AG10803 (cell line): ENCODE measurements at regions not wholly inside any gene's neighbourhood (a gene's known extent, or its start where the extent isn't known, plus 50 kb on each side); places are given as distances from the start of the nearest gene placed in this dataset.

ENCODE experiments used
- DNase-seq: peaks from one replicate; pipeline ENCODE4 v3.0.0; 2010; ENCODE audit warnings: low read depth
- H3K4me3 ChIP-seq: 2 replicates; pipeline ENCODE4 v1.5.1; 2011; ENCODE audit warnings: mild to moderate bottlenecking, low read length, control low read depth
- TF ChIP-seq, protein P1 (sequence below): conservative IDR thresholded peaks from 2 replicates; pipeline ENCODE4 v1.5.1; 2011; ENCODE audit warnings: mild to moderate bottlenecking, low read length, control low read depth, inconsistent platforms

DNA sequence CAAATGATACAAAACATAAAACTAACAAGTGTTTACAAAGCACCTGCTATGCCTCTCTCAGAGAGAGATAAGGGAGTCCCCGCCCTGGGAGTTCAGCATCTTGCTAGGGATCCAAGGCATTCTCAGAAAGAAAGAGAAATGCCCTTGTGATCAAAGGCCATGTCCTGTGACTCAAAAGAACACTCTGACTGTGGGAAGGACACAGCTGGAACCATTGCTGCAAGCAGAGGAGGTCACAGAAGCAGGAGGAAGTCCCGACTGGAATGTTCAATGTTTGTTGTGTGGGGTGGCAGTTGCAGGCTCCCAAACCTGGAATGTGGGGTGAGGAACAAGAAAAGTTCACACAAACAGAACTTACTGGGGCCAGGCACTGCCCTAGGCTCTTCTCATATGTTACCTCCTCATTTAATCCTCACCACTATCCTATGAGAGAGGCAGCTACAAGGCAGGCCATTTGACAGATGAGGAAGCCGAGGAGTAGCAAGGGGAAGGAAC, 93.0 kb upstream of the GRIK3 start:
- TF ChIP-seq, protein P1, sequence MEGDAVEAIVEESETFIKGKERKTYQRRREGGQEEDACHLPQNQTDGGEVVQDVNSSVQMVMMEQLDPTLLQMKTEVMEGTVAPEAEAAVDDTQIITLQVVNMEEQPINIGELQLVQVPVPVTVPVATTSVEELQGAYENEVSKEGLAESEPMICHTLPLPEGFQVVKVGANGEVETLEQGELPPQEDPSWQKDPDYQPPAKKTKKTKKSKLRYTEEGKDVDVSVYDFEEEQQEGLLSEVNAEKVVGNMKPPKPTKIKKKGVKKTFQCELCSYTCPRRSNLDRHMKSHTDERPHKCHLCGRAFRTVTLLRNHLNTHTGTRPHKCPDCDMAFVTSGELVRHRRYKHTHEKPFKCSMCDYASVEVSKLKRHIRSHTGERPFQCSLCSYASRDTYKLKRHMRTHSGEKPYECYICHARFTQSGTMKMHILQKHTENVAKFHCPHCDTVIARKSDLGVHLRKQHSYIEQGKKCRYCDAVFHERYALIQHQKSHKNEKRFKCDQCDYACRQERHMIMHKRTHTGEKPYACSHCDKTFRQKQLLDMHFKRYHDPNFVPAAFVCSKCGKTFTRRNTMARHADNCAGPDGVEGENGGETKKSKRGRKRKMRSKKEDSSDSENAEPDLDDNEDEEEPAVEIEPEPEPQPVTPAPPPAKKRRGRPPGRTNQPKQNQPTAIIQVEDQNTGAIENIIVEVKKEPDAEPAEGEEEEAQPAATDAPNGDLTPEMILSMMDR, result no peak
- no peak for DNase-seq
- no peak overlapping the region for H3K4me3 ChIP-seq

DNA sequence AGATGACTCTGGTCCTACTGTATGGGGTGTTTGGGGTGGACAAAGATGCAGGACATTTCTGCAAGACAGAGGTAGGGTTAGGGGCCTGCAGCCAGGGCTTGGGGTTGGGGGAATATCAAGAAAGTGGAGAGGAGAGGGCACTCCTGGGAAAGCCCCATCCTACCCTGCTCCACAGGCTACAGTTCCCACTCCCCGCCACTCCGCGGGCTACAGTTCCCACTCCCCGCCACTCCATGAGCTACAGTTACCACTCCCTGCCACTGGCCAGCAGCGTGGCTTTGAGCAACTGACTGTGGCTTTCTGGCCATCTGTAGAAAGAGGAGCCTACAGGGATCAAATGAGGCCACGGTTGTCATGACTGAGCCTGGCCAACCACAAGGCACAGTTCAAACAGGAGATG, 93.8 kb upstream of the GRIK3 start:
- TF ChIP-seq, protein P1, result no peak
- no peak for DNase-seq
- no peak overlapping the region for H3K4me3 ChIP-seq

DNA sequence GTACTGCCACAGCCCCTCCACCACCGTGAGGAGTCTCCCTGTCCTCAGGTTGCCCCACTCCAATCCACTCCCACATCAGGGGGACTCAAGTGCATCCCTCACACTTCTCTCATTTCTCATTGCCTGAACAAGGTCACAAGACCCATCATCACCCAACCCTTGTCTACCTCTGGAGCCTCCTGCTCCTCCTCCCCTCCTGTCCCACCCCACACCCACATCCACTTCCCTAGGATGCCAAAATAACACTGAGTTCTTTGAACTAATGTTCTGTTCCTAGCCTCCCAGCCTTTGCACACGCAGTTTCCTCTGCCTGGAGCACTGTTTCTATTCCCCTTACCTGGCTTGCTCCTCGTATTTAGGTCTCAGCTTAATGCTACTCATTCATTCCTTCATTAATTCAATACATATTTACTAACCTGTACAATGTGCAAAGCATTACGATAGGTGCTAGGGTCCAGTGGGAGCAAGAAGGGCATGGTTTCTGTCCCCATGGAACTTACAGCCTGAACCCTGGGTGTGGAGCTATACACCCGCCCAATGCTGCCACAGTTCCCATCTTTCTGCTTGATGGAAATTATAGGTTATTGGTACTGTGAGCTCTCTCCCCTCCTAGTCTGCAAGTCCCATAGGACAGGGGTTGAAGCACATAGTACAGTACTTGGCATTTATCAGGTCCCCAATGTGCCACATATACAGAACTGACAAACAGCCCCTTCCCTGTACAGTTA, 96.1 kb upstream of the GRIK3 start:
- TF ChIP-seq, protein P1, result no peak
- no peak for DNase-seq
- no peak overlapping the region for H3K4me3 ChIP-seq

DNA sequence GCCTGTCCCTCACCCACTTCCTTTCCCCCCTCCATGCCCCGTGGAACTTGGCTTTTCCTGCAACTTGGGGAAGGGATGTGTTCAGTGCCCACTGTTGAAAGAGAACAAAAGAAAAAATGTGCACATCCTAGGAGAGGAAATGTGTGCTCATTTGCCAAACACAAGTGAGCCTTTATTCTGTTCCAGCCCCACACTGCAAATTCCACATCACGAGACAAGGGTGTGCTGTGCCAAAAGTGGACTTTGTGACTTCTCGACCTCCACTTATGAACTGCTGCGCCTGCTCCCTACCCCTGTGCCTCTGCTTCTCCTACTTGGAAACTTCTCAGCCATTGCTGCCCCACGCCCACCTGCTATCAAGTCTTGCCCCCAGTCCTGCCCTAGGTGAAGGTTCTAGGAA, 97.0 kb upstream of the GRIK3 start:
- no peak overlapping the region for H3K4me3 ChIP-seq
- no peak for DNase-seq
- TF ChIP-seq, protein P1, result no peak

DNA sequence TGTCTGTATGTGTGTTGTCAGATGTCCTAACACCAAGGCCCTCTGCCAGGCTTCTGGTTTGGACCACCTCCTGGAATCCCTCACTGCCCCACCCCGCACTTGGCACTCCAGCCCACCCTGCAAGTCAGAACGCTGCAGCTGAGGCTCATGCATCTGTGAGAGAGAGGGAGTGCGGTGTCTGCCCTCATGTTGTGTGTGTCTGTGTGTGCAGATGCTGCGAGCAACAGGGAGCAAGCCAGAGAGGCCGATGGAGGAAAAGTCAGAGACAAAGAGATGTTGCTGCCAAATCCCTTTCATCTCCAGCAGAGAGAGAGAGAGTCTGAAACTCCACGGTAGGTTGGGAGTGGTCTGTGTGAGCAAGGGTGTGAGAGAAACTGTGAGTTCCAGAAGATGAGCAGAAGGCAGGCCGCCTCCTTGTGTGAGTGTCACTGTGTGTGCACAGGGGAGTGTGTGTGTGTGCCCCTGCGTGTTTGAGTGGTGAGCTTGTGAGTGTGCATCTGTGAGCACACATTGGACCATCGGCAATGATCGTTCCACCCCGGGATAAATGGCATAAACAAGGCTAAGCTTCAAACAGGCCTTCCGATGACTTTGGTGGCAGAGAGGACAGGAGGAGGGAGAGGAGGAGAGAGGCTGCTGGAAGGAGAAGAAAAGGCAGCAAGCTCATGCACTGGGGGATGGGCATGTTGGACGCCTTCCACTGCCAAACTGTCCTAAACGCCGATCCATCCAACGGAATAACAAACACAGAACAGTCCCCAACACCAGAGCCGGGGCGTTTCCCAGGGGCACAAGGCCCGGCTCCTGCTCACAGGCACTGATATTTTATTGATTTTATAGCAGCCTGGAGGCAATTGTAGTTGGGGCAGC, 99.2 kb upstream of the GRIK3 start:
- no peak overlapping the region for H3K4me3 ChIP-seq
- TF ChIP-seq, protein P1, result no peak
- no peak for DNase-seq

DNA sequence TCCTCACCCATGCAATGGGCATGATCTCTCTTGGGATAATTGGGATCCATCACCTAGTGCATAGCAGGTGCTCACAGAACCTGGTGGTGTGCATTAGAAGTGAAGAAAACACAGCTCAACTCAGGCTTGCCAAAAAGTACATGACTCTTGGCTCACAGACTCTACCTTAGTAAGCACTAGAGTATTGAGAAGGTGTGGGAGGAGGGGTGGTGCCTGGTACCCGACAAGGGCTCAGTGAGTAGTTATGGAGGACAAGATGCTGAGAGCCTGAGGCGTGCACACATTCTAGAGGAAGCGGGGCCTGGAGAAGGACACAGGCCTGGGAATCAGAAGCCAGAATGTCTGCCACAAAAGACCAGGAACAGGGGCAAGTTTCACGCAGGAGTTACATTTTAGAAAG, 100.3 kb upstream of the GRIK3 start:
- H3K4me3 ChIP-seq, result no peak overlapping the region
- TF ChIP-seq, protein P1, result no peak
- DNase-seq, result no peak
